AG09319 (cell line): ENCODE measurements at regions not wholly inside any gene's neighbourhood (a gene's known extent, or its start where the extent isn't known, plus 50 kb on each side); places are given as distances from the start of the nearest gene placed in this dataset.

Experiments used
- DNase-seq: peaks from one replicate; pipeline ENCODE4 v3.0.0-alpha.2; 2010; ENCODE audit warnings: low read depth; ENCODE audit errors: extremely low read depth
- CTCF ChIP-seq: IDR thresholded peaks from 2 replicates; pipeline ENCODE4 v1.5.1; 2011; ENCODE audit warnings: low read depth, mild to moderate bottlenecking, inconsistent platforms, low read length, moderate library complexity

GRCh38 chrX:115894087-115894486 is 276.5 kb upstream of the AGTR2 start:
- peak; percentile 37 for TF ChIP-seq CTCF
- DNase-seq: no peak

GRCh38 chrX:115895678-115896329 is 274.7 kb upstream of the AGTR2 start:
- TF ChIP-seq CTCF: no peak
- DNase-seq: no peak

GRCh38 chrX:115896362-115896761 is 274.2 kb upstream of the AGTR2 start:
- no peak for DNase-seq
- no peak for TF ChIP-seq CTCF

GRCh38 chrX:115897956-115898355 is 272.6 kb upstream of the AGTR2 start:
- no peak for DNase-seq

GRCh38 chrX:115898382-115899001 is 272.1 kb upstream of the AGTR2 start:
- TF ChIP-seq CTCF: no peak; the same call in 1 of the 2 replicates
- DNase-seq: no peak

More at GRCh38 chrX:115897956-115898355, 272.6 kb upstream of the AGTR2 start:
- TF ChIP-seq CTCF: no peak

- no peak for DNase-seq
Observed at GRCh38 chrX:115900425-115900824, 270.1 kb upstream of the AGTR2 start.

More at GRCh38 chrX:115900425-115900824, 270.1 kb upstream of the AGTR2 start:
- TF ChIP-seq CTCF: no peak
